HG02642 (cell line): ENCODE measurements at regions not wholly inside any gene's neighbourhood (a gene's known extent, or its start where the extent isn't known, plus 50 kb on each side); places are given as distances from the start of the nearest gene placed in this dataset.

Experiments used
- ATAC-seq: cut with Tn5 transposase; IDR thresholded peaks from one replicate; pipeline ENCODE4 v1.9.1; 2021; ENCODE audit warnings: mild to moderate bottlenecking; ENCODE audit not compliant: unreplicated experiment, poor library complexity

GRCh38 chr4:96295143-96295741, 455.3 kb downstream of the PDHA2 start:
- no peak for ATAC-seq

- no peak for ATAC-seq
Observed at GRCh38 chr4:96301715-96302114, 461.8 kb downstream of the PDHA2 start.

- ATAC-seq = no peak
Observed at GRCh38 chr4:96305030-96305429, 465.1 kb downstream of the PDHA2 start.

- no peak for ATAC-seq
Observed at GRCh38 chr4:96312046-96312685, 472.3 kb downstream of the PDHA2 start.

- ATAC-seq = no peak
Observed at GRCh38 chr4:96315815-96316214, 475.9 kb downstream of the PDHA2 start.

- ATAC-seq = no peak
Observed at GRCh38 chr4:96316776-96317175, 476.9 kb downstream of the PDHA2 start.

GRCh38 chr4:96317891-96318290, 478.0 kb downstream of the PDHA2 start:
- ATAC-seq = no peak

- ATAC-seq = no peak
Observed at GRCh38 chr4:96326846-96327245, 487.0 kb downstream of the PDHA2 start.

GRCh38 chr4:96342196-96342595, 502.3 kb downstream of the PDHA2 start:
- ATAC-seq = no peak

GRCh38 chr4:96342790-96343455, 503.0 kb downstream of the PDHA2 start:
- no peak for ATAC-seq

- no peak for ATAC-seq
Observed at GRCh38 chr4:96343836-96344235, 503.9 kb downstream of the PDHA2 start.

- ATAC-seq = no peak
Observed at GRCh38 chr4:96347582-96347981, 507.7 kb downstream of the PDHA2 start.

- no peak for ATAC-seq
Observed at GRCh38 chr4:96352051-96352517, 512.2 kb downstream of the PDHA2 start.

- ATAC-seq = no peak
Observed at GRCh38 chr4:96354036-96354712, 514.3 kb downstream of the PDHA2 start.

- no peak for ATAC-seq
Observed at GRCh38 chr4:96355414-96355813, 515.5 kb downstream of the PDHA2 start.

- no peak for ATAC-seq
Observed at GRCh38 chr4:96356591-96357370, 516.9 kb downstream of the PDHA2 start.

GRCh38 chr4:96366632-96367031, 526.7 kb downstream of the PDHA2 start:
- ATAC-seq = no peak

GRCh38 chr4:96375367-96375766, 535.5 kb downstream of the PDHA2 start:
- ATAC-seq = no peak

GRCh38 chr4:96379524-96379923, 539.6 kb downstream of the PDHA2 start:
- ATAC-seq = no peak

GRCh38 chr4:96380106-96380505, 540.2 kb downstream of the PDHA2 start:
- ATAC-seq = no peak
